H9 (cell line): ENCODE measurements at regions not wholly inside any gene's neighbourhood (a gene's known extent, or its start where the extent isn't known, plus 50 kb on each side); places are given as distances from the start of the nearest gene placed in this dataset.
"Not testable (repeated sequence)": the region's sequence is repeated elsewhere in the genome, so short reads cannot be mapped to it uniquely, and the experiment has no call there.

ENCODE experiments used
- DNase-seq: peaks from one replicate; pipeline ENCODE4 v3.0.0-alpha.2; 2017
- H2AFZ ChIP-seq: one replicate; pipeline ENCODE4 v1.6.1; 2013; ENCODE audit warnings: mild to moderate bottlenecking, low read length, control low read depth, moderate library complexity
- H2AK5ac ChIP-seq: 2 replicates; pipeline ENCODE4 v1.6.1; 2013; ENCODE audit warnings: low read length, control low read depth, mixed read lengths; ENCODE audit not compliant: insufficient read length
- H2BK120ac ChIP-seq: one replicate; pipeline ENCODE4 v1.6.1; 2013; ENCODE audit warnings: low read depth, mild to moderate bottlenecking, low read length, control low read depth, inconsistent platforms; ENCODE audit not compliant: poor library complexity, severe bottlenecking
- H2BK12ac ChIP-seq: 2 replicates; pipeline ENCODE4 v1.6.1; 2013; ENCODE audit warnings: low read length, control low read depth, mixed read lengths, low read depth; ENCODE audit not compliant: insufficient read length
- H2BK15ac ChIP-seq: 2 replicates; pipeline ENCODE4 v1.6.1; 2013; ENCODE audit warnings: low read depth, low read length, control low read depth
- H2BK20ac ChIP-seq: one replicate; pipeline ENCODE4 v1.6.1; 2013; ENCODE audit warnings: low read depth, mild to moderate bottlenecking, low read length, control low read depth, inconsistent platforms; ENCODE audit not compliant: poor library complexity, severe bottlenecking
- H2BK5ac ChIP-seq: 2 replicates; pipeline ENCODE4 v1.6.1; 2013; ENCODE audit warnings: low read length, control low read depth, mixed read lengths; ENCODE audit not compliant: insufficient read length
- H3K14ac ChIP-seq: 2 replicates; pipeline ENCODE4 v1.6.1; 2013; ENCODE audit warnings: low read length, control low read depth; ENCODE audit not compliant: insufficient read depth
- H3K18ac ChIP-seq: 2 replicates; pipeline ENCODE4 v1.6.1; 2013; ENCODE audit warnings: low read depth, mild to moderate bottlenecking, mixed read lengths, low read length, control low read depth; ENCODE audit not compliant: insufficient read length
- H3K23ac ChIP-seq: 2 replicates; pipeline ENCODE4 v1.6.1; 2013; ENCODE audit warnings: low read length, control low read depth, mixed read lengths, low read depth; ENCODE audit not compliant: insufficient read length
- H3K23me2 ChIP-seq: 2 replicates; pipeline ENCODE4 v1.6.1; 2013; ENCODE audit warnings: low read depth, mild to moderate bottlenecking, mixed read lengths, low read length, control low read depth; ENCODE audit not compliant: insufficient read length, poor library complexity, severe bottlenecking
- H3K27ac ChIP-seq: 2 replicates; pipeline ENCODE4 v1.5.1; 2013; ENCODE audit warnings: low read length, control low read depth, mixed read lengths, low read depth; ENCODE audit not compliant: insufficient read length
- H3K27me3 ChIP-seq: 2 replicates; pipeline ENCODE4 v1.6.1; 2013; ENCODE audit warnings: low read length, control low read depth, inconsistent platforms; ENCODE audit not compliant: insufficient read depth
- H3K4ac ChIP-seq: 2 replicates; pipeline ENCODE4 v1.6.1; 2013; ENCODE audit warnings: low read depth, mild to moderate bottlenecking, control low read depth, inconsistent platforms, low read length, moderate library complexity
- H3K4me1 ChIP-seq: 2 replicates; pipeline ENCODE4 v1.6.1; 2013; ENCODE audit warnings: low read length, control low read depth, inconsistent platforms; ENCODE audit not compliant: insufficient read depth
- H3K4me2 ChIP-seq: 2 replicates; pipeline ENCODE4 v1.6.1; 2013; ENCODE audit warnings: low read length, control low read depth, mixed read lengths; ENCODE audit not compliant: insufficient read length, insufficient read depth
- H3K56ac ChIP-seq: 2 replicates; pipeline ENCODE4 v1.6.1; 2013; ENCODE audit warnings: low read depth, mild to moderate bottlenecking, mixed read lengths, low read length, control low read depth; ENCODE audit not compliant: insufficient read length
- H3K79me1 ChIP-seq: 2 replicates; pipeline ENCODE4 v1.6.1; 2013; ENCODE audit warnings: low read depth, mild to moderate bottlenecking, moderate library complexity, low read length, control low read depth, inconsistent platforms; ENCODE audit not compliant: insufficient read depth, poor library complexity, severe bottlenecking
- H3K79me2 ChIP-seq: 2 replicates; pipeline ENCODE4 v1.6.1; 2013; ENCODE audit warnings: low read length, control low read depth, inconsistent platforms; ENCODE audit not compliant: insufficient read depth
- H3K9ac ChIP-seq: 2 replicates; pipeline ENCODE4 v1.6.1; 2013; ENCODE audit warnings: low read length, control low read depth, mixed read lengths; ENCODE audit not compliant: insufficient read length; ENCODE audit errors: extremely low read depth
- H3K9me3 ChIP-seq: one replicate; pipeline ENCODE4 v1.6.1; 2013; ENCODE audit warnings: low read depth, low read length, inconsistent platforms; ENCODE audit not compliant: control insufficient read depth
- H3T11ph ChIP-seq: one replicate; pipeline ENCODE4 v1.6.1; 2013; ENCODE audit warnings: mild to moderate bottlenecking, low read length, control low read depth, inconsistent platforms
- H4K20me1 ChIP-seq: one replicate; pipeline ENCODE4 v1.6.1; 2013; ENCODE audit not compliant: control insufficient read depth, insufficient read length, insufficient read depth
- H4K5ac ChIP-seq: 2 replicates; pipeline ENCODE4 v1.6.1; 2013; ENCODE audit warnings: low read depth, mild to moderate bottlenecking, mixed read lengths, low read length, control low read depth; ENCODE audit not compliant: insufficient read length
- H4K8ac ChIP-seq: replicated peaks from 2 replicates; pipeline ENCODE4 v1.6.1; 2013; ENCODE audit warnings: low read length, control low read depth, mixed read lengths, low read depth; ENCODE audit not compliant: insufficient read length
- H4K91ac ChIP-seq: 2 replicates; pipeline ENCODE4 v1.6.1; 2013; ENCODE audit warnings: low read depth, mild to moderate bottlenecking, moderate library complexity, mixed read lengths, low read length, control low read depth; ENCODE audit not compliant: insufficient read length
- H3K27ac Mint-ChIP-seq, 3 experiments: 2 replicates in 2 of 3; 3 replicates in 1 of 3; pipeline ENCODE4 v1.8.0; 2020 to 2021; ENCODE audit warnings: mixed read lengths in 3 of 3, mild to moderate bottlenecking in 1 of 3, moderate library complexity in 1 of 3
- H3K27me3 Mint-ChIP-seq: 2 replicates; pipeline ENCODE4 v1.8.0; 2021; ENCODE audit warnings: low read depth, mild to moderate bottlenecking, moderate library complexity, mixed read lengths
- H3K36me3 Mint-ChIP-seq, 3 experiments: 2 replicates in 2 of 3; 3 replicates in 1 of 3; pipeline ENCODE4 v1.8.0; 2020 to 2021; ENCODE audit warnings: low read depth in 3 of 3, mixed read lengths in 3 of 3; ENCODE audit not compliant: insufficient read depth in 1 of 3
- H3K4me1 Mint-ChIP-seq, 2 experiments: 2 replicates each; pipeline ENCODE4 v1.8.0; 2020; ENCODE audit warnings: mixed read lengths in 2 of 2
- H3K4me3 Mint-ChIP-seq, 2 experiments: 2 replicates in 1 of 2; 3 replicates in 1 of 2; pipeline ENCODE4 v1.8.0; 2020 to 2021; ENCODE audit warnings: mild to moderate bottlenecking in 2 of 2, mixed read lengths in 2 of 2, moderate library complexity in 1 of 2
- H3K9me3 Mint-ChIP-seq, 2 experiments: 2 replicates in 1 of 2; 3 replicates in 1 of 2; pipeline ENCODE4 v1.8.0; 2020; ENCODE audit warnings: mild to moderate bottlenecking in 2 of 2, mixed read lengths in 2 of 2, moderate library complexity in 1 of 2
- WGBS: extraction: QIAGEN DNeasy Blood & Tissue Kit; methylation state at CpG from one replicate; pipeline ENCODE4 v1.1.7; 2013; ENCODE audit warnings: missing lambda C conversion rate, low lambda C conversion rate, mixed read lengths; ENCODE audit not compliant: insufficient read length; ENCODE audit errors: extremely low coverage; 5-methylcytosine and 5-hydroxymethylcytosine counted together
- TF ChIP-seq, protein P1 (sequence below): fragments of 200-600 bp; sonication (generic); conservative IDR thresholded peaks from 3 replicates; pipeline ENCODE4 v1.8.0; 2021; ENCODE audit warnings: antibody characterized with exemption, mild to moderate bottlenecking

DNA sequence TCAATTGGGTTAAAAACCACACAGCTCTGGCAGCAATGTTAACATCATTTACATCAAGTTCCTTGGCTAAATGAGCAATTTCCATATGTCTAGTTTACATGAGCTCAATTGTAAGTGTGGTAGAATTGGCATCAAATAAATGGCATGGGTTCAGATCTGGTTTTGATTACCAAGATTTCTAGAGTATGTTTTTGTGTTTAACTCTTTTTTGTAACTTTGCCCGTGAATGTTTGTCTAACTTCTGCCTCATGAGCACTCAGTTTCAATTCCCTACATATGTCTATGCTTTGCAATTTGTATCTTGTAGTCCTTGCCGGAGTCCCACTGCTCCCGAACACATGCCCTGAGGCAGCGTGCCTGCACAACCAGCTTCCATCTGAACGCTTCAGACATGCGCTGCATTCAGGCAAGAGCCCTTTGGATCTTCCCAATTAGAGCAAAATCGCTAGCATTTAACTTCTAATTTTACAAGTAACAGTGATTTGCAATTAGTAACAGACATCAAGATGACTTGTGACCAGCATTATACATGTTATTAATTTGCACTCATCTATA is 644.4 kb downstream of the TRIML1 start:
- Histone ChIP-seq H3K79me1 (no peaks in the 10 kb centered on the region), H3T11ph (no peak overlapping the region), H3K4ac (no peak overlapping the region), H2BK120ac (no peak overlapping the region), H3K27ac (no peak overlapping the region), H3K14ac (no peak overlapping the region), H2BK15ac (no peak overlapping the region), H4K91ac (no peak overlapping the region), H2BK12ac (no peak overlapping the region), H3K27me3 (no peaks in the 10 kb centered on the region), H3K23ac (no peak overlapping the region), H3K56ac (no peak overlapping the region), H4K5ac (no peak overlapping the region), H3K4me2 (no peak overlapping the region), H3K4me1 (no peaks in the 10 kb centered on the region), H3K9me3 (no peaks in the 10 kb centered on the region), H3K9ac (no peak overlapping the region), H3K18ac (no peak overlapping the region), H2AK5ac (no peak overlapping the region), H3K79me2 (no peaks in the 10 kb centered on the region), H2BK5ac (no peak overlapping the region), H4K20me1 (no peaks in the 10 kb centered on the region), H4K8ac (no peak overlapping the region), H2AFZ (no peak overlapping the region), H3K23me2 (no peaks in the 10 kb centered on the region), H2BK20ac (no peak overlapping the region)
- Mint-ChIP-seq H3K27me3 (no peaks in the 10 kb centered on the region), H3K9me3 (peaks cover 2% of the 10 kb centered on the region in 2 experiments; a peak in 2 of 5 replicates), H3K4me1 (no peaks in the 10 kb centered on the region), H3K27ac (peak overlapping the region in 1 of 3 experiments; percentile 67; a peak in 1 of 7 replicates), H3K36me3 (no peaks in the 10 kb centered on the region), H3K4me3 (no peak overlapping the region)
- TF ChIP-seq, protein P1, sequence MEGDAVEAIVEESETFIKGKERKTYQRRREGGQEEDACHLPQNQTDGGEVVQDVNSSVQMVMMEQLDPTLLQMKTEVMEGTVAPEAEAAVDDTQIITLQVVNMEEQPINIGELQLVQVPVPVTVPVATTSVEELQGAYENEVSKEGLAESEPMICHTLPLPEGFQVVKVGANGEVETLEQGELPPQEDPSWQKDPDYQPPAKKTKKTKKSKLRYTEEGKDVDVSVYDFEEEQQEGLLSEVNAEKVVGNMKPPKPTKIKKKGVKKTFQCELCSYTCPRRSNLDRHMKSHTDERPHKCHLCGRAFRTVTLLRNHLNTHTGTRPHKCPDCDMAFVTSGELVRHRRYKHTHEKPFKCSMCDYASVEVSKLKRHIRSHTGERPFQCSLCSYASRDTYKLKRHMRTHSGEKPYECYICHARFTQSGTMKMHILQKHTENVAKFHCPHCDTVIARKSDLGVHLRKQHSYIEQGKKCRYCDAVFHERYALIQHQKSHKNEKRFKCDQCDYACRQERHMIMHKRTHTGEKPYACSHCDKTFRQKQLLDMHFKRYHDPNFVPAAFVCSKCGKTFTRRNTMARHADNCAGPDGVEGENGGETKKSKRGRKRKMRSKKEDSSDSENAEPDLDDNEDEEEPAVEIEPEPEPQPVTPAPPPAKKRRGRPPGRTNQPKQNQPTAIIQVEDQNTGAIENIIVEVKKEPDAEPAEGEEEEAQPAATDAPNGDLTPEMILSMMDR, result no peak
- no peak for DNase-seq
- WGBS, result no CpG with 5 or more reads among the region's 7 CpGs

DNA sequence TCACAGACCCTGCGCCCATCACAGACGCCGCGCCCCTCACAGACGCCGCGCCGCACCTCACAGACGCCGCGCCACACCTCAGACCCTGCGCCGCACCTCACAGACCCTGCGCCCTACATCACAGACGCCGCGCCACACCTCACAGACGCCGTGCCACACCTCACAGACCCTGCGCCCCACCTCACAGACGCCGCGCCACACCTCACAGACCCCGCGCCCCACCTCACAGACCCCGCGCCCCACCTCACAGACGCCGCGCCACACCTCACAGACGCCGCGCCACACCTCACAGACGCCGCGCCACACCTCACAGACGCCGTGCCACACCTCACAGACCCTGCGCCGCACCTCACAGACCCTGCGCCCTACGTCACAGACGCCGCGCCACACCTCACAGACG is 657.4 kb downstream of the TRIML1 start:
- H3K36me3 Mint-ChIP-seq, H3K79me2 ChIP-seq, H4K20me1 ChIP-seq, H3K4me2 ChIP-seq, H3K56ac ChIP-seq, H3K4me1 ChIP-seq, H3T11ph ChIP-seq, H3K23ac ChIP-seq, H4K8ac ChIP-seq, H3K9ac ChIP-seq, H2BK15ac ChIP-seq, H3K23me2 ChIP-seq, H3K9me3 ChIP-seq, H3K4ac ChIP-seq, H3K27ac ChIP-seq, H3K79me1 ChIP-seq, H3K14ac ChIP-seq, H2AK5ac ChIP-seq, H4K5ac ChIP-seq, H3K27me3 Mint-ChIP-seq, H2BK5ac ChIP-seq, H2BK20ac ChIP-seq, DNase-seq, H3K27ac Mint-ChIP-seq, H3K18ac ChIP-seq, H3K4me1 Mint-ChIP-seq, H2BK120ac ChIP-seq, H2AFZ ChIP-seq, H3K4me3 Mint-ChIP-seq, H3K27me3 ChIP-seq, H4K91ac ChIP-seq, H2BK12ac ChIP-seq: not testable (repeated sequence)
- no CpG with 5 or more reads among the region's 46 CpGs for WGBS
- peaks cover 4 to 11% of the 10 kb centered on the region in 2 experiments; a peak in 4 of 5 replicates for H3K9me3 Mint-ChIP-seq
